HG03196 (cell line): ENCODE measurements at regions not wholly inside any gene's neighbourhood (a gene's known extent, or its start where the extent isn't known, plus 50 kb on each side); places are given as distances from the start of the nearest gene placed in this dataset.

Experiments used
- ATAC-seq: cut with Tn5 transposase; IDR thresholded peaks from one replicate; pipeline ENCODE4 v1.9.1; 2021; ENCODE audit not compliant: unreplicated experiment

GRCh38 chr2:104502901-104503300 is 351.0 kb upstream of the POU3F3 start:
- no peak for ATAC-seq

GRCh38 chr2:104504331-104505073 is 349.4 kb upstream of the POU3F3 start:
- no peak for ATAC-seq

GRCh38 chr2:104518256-104518655 is 335.7 kb upstream of the POU3F3 start:
- ATAC-seq = no peak

GRCh38 chr2:104521247-104521646 is 332.7 kb upstream of the POU3F3 start:
- no peak for ATAC-seq

GRCh38 chr2:104523921-104524320 is 330.0 kb upstream of the POU3F3 start:
- no peak for ATAC-seq

- ATAC-seq = no peak
Measured at GRCh38 chr2:104528101-104528500, 325.8 kb upstream of the POU3F3 start.

GRCh38 chr2:104531122-104531521 is 322.8 kb upstream of the POU3F3 start:
- ATAC-seq = no peak

GRCh38 chr2:104537116-104537515 is 316.8 kb upstream of the POU3F3 start:
- ATAC-seq = no peak

GRCh38 chr2:104538077-104538476 is 315.8 kb upstream of the POU3F3 start:
- ATAC-seq = no peak

GRCh38 chr2:104539649-104540048 is 314.3 kb upstream of the POU3F3 start:
- ATAC-seq = no peak

GRCh38 chr2:104545055-104545454 is 308.9 kb upstream of the POU3F3 start:
- ATAC-seq = no peak

GRCh38 chr2:104546537-104546936 is 307.4 kb upstream of the POU3F3 start:
- no peak for ATAC-seq

GRCh38 chr2:104547221-104547620 is 306.7 kb upstream of the POU3F3 start:
- ATAC-seq = no peak

- ATAC-seq = no peak
Measured at GRCh38 chr2:104561251-104561650, 292.7 kb upstream of the POU3F3 start.

GRCh38 chr2:104562537-104562936 is 291.4 kb upstream of the POU3F3 start:
- ATAC-seq = no peak

- ATAC-seq = no peak
Measured at GRCh38 chr2:104563398-104563996, 290.4 kb upstream of the POU3F3 start.

- ATAC-seq = no peak
Measured at GRCh38 chr2:104568247-104568646, 285.7 kb upstream of the POU3F3 start.

- ATAC-seq = no peak
Measured at GRCh38 chr2:104570259-104570658, 283.7 kb upstream of the POU3F3 start.

GRCh38 chr2:104572834-104573233 is 281.1 kb upstream of the POU3F3 start:
- no peak for ATAC-seq

- no peak for ATAC-seq
Measured at GRCh38 chr2:104574367-104574766, 279.5 kb upstream of the POU3F3 start.

GRCh38 chr2:104577143-104577542 is 276.8 kb upstream of the POU3F3 start:
- ATAC-seq = peak; percentile 67

- no peak for ATAC-seq
Measured at GRCh38 chr2:104582471-104582870, 271.4 kb upstream of the POU3F3 start.

- no peak for ATAC-seq
Measured at GRCh38 chr2:104583811-104584210, 270.1 kb upstream of the POU3F3 start.
